ENCODE measurements at regions not wholly inside any gene's neighbourhood (a gene's known extent, or its start where the extent isn't known, plus 50 kb on each side); places are given as distances from the start of the nearest gene placed in this dataset.

DNA sequence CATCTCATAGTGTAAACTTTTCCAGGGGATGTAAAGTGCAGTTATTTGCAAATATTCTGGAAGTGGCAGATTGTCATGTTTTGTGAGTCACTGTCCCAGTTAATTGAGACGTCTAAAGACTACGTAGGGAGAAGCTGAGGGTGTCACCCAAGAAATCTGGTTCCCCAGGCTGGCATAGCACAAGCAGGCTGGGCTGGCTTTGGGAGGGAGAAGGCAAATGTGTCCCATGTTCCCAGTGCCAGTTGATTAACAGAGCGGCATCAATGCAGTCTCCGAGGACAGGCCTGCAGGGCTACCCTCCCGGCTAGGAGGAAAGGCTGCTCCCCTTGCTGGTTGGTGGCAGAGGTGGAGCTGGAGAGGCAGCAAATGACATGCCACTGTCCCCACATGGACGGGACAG lies 388.3 kb upstream of the MKI67 start:
- TF ChIP-seq SMAD1 (CRISPR knock-in tag; IDR thresholded peaks at IDR 0.05; ENCODE audit: borderline replicate concordance, low read depth) (no peak), ERF (CRISPR knock-in tag; IDR thresholded peaks at IDR 0.05) (no peak), ELF1 (CRISPR knock-in tag; IDR thresholded peaks at IDR 0.05) (no peak)

Data from HepG2 (cell line).